ENCODE measurements at regions not wholly inside any gene's neighbourhood (a gene's known extent, or its start where the extent isn't known, plus 50 kb on each side); places are given as distances from the start of the nearest gene placed in this dataset.

DNA sequence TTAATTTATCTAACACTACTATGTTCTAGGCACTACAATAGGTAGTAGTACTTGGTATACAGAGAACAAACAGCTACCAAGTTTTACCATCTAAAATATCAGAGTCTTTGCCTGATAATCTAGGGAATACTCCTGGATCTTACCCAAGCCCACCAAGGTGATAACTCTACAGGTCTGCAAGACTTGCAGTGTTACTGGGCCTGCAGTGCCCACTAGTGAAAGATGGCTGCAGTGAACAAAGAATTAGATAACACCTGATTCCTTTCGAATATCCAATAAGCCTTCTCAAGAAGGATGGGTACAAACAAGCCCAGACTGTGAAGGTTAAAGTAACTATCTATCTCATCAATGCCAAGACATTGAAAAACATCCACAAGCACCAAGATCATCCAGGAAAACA, 317.0 kb upstream of the DCBLD2 start:
- no peak for TF ChIP-seq POLR2A (IDR thresholded peaks at IDR 0.05; ENCODE audit: low read depth, low read length)
- TF ChIP-seq POLR2AphosphoS5 (IDR thresholded peaks at IDR 0.05; ENCODE audit: low read depth, low read length), result no peak

Data from GM12892 (cell line).